ENCODE measurements at regions not wholly inside any gene's neighbourhood (a gene's known extent, or its start where the extent isn't known, plus 50 kb on each side); places are given as distances from the start of the nearest gene placed in this dataset.

DNA sequence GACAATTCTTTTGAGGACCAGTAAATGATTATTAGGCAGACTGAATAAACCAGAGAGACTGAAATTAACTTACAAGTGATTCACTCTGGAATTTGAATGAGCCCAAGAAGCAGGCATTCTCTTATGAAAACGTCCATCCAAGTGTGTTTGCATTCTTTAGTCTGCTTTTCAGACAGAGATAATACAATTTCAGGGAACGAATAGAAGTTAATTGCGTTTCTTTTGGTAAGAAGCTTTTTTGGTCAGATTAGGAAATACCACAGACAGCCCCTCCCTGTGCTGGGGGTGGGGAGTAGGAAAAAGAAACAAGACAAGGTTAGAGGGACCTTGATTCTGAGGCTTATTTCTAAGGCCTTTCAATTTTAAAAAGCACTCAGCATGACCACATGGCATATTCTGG lies 874.4 kb downstream of the SUCLG1 start:
- 35 to 50% methylated on average over 3 of the region's 3 CpGs for WGBS, 2 donors
- Histone ChIP-seq H3K9ac (ENCODE audit: insufficient read depth in 1 of 2, low read length in 2 of 2) (no peak overlapping the region), H3K36me3 (ENCODE audit: control insufficient read depth in 4 of 4, insufficient read depth in 4 of 4, low read length in 4 of 4) (no peaks in the 10 kb centered on the region), H3K4me3 (no peak overlapping the region), H3K9me3 (ENCODE audit: control insufficient read depth in 4 of 4, insufficient read depth in 3 of 4, low read length in 3 of 4) (peaks cover 0 to 2% (median 0%) of the 10 kb centered on the region in 4 donors), H3K27ac (ENCODE audit: low read depth in 1 of 2, low read length in 1 of 2) (no peak overlapping the region), H3K4me1 (ENCODE audit: control insufficient read depth in 5 of 5, insufficient read depth in 5 of 5, low read length in 5 of 5) (no peaks in the 10 kb centered on the region), H3K27me3 (ENCODE audit: control insufficient read depth in 3 of 3, insufficient read depth in 3 of 3, low read length in 2 of 3) (no peaks in the 10 kb centered on the region)
- no peak for ATAC-seq (ENCODE audit: insufficient read depth, low FRiP score)
- DNase-seq = no peak
- TF ChIP-seq, protein P1, sequence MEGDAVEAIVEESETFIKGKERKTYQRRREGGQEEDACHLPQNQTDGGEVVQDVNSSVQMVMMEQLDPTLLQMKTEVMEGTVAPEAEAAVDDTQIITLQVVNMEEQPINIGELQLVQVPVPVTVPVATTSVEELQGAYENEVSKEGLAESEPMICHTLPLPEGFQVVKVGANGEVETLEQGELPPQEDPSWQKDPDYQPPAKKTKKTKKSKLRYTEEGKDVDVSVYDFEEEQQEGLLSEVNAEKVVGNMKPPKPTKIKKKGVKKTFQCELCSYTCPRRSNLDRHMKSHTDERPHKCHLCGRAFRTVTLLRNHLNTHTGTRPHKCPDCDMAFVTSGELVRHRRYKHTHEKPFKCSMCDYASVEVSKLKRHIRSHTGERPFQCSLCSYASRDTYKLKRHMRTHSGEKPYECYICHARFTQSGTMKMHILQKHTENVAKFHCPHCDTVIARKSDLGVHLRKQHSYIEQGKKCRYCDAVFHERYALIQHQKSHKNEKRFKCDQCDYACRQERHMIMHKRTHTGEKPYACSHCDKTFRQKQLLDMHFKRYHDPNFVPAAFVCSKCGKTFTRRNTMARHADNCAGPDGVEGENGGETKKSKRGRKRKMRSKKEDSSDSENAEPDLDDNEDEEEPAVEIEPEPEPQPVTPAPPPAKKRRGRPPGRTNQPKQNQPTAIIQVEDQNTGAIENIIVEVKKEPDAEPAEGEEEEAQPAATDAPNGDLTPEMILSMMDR (IDR thresholded peaks at IDR 0.05; ENCODE audit: control extremely low read depth, extremely low read depth) = no peak

DNA sequence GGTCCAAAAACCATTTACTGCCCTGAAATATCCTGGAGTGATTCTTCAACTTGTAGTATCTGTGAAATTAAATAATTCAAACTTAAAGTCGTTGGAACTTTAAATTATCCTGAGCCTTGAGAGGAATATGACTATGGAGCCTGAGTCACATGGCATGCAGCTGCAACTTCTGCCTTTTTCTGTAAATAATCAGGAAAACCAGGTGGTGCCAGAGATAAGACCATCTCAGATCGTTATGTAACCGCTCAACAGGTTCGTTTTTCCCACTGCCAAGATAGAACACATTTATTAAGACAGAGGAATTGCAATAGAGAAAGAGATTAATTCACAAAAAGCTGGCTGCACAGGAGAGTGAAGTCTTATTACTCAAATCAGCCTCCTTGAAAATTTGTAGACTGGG lies 876.5 kb downstream of the SUCLG1 start:
- H3K9me3 ChIP-seq (ENCODE audit: control insufficient read depth in 4 of 4, insufficient read depth in 3 of 4, low read length in 3 of 4) = no peaks in the 10 kb centered on the region

DNA sequence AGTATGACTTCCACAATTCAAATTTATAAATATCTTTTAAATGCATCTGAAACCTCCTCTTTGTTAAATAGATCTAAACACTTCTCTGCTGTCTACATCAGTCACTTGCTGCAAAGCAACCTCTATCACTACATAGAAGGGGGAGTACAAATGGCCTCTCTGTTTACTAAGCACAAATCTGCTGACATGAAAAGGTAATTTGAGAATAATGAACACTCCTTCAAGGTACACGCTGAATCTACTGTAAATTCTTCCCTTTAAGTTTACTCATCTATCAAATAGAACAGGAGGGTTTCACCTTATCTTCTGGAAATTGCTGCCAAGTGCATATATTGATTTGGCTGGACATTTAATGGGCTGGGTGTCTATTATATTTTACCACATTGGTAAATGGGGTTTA lies 879.6 kb downstream of the SUCLG1 start:
- TF ChIP-seq, protein P1 (IDR thresholded peaks at IDR 0.05; ENCODE audit: control extremely low read depth, extremely low read depth) = no peak
- ATAC-seq (ENCODE audit: insufficient read depth, low FRiP score) (no peak), DNase-seq (no peak)
- H3K4me3 ChIP-seq = no peak overlapping the region
- H3K36me3 ChIP-seq (ENCODE audit: control insufficient read depth in 4 of 4, insufficient read depth in 4 of 4, low read length in 4 of 4) = no peaks in the 10 kb centered on the region
- H3K9me3 ChIP-seq (ENCODE audit: control insufficient read depth in 4 of 4, insufficient read depth in 3 of 4, low read length in 3 of 4) = no peaks in the 10 kb centered on the region
- no peak overlapping the region for H3K9ac ChIP-seq (ENCODE audit: insufficient read depth in 1 of 2, low read length in 2 of 2)
- H3K4me1 ChIP-seq (ENCODE audit: control insufficient read depth in 5 of 5, insufficient read depth in 5 of 5, low read length in 5 of 5) = peaks cover 0 to 10% (median 0%) of the 10 kb centered on the region in 5 donors
- 52 to 72% methylated on average over 1 of the region's 1 CpG for WGBS, 2 donors
- H3K27me3 ChIP-seq (ENCODE audit: control insufficient read depth in 3 of 3, insufficient read depth in 3 of 3, low read length in 2 of 3) = no peaks in the 10 kb centered on the region
- H3K27ac ChIP-seq (ENCODE audit: low read depth in 1 of 2, low read length in 1 of 2) = no peak overlapping the region

More for the DNA sequence above, 876.5 kb downstream of the SUCLG1 start:
- DNase-seq (no peak), ATAC-seq (ENCODE audit: insufficient read depth, low FRiP score) (no peak)
- H3K27me3 ChIP-seq (ENCODE audit: control insufficient read depth in 3 of 3, insufficient read depth in 3 of 3, low read length in 2 of 3) = no peaks in the 10 kb centered on the region
- H3K4me1 ChIP-seq (ENCODE audit: control insufficient read depth in 5 of 5, insufficient read depth in 5 of 5, low read length in 5 of 5) = peaks cover 0 to under 1% (median 0%) of the 10 kb centered on the region in 5 donors
- H3K27ac ChIP-seq (ENCODE audit: low read depth in 1 of 2, low read length in 1 of 2) = no peak overlapping the region
- no peak overlapping the region for H3K4me3 ChIP-seq
- 31 to 34% methylated on average over 4 of the region's 4 CpGs for WGBS, 2 donors
- TF ChIP-seq, protein P1 (IDR thresholded peaks at IDR 0.05; ENCODE audit: control extremely low read depth, extremely low read depth) = no peak
- H3K36me3 ChIP-seq (ENCODE audit: control insufficient read depth in 4 of 4, insufficient read depth in 4 of 4, low read length in 4 of 4) = no peaks in the 10 kb centered on the region
- no peak overlapping the region for H3K9ac ChIP-seq (ENCODE audit: insufficient read depth in 1 of 2, low read length in 2 of 2)

DNA sequence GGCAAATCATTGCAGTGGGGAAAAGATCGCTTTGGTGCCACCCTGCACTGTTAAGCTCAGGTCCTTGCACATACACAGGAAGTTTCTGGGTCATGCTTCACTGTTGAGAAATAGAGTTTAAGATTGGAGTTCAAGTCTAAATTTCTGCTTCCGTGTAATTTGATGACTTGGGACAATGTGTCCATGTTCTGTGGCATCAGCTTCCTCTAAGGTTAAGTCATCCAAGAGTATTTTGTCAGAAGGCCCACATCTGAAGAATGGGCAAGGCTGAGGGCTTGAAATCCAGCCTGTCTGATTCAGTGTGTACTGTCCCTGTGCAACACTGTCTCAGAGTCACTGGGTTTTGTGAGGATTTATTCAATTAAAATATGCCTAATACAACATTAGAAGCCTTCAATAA lies 880.7 kb downstream of the SUCLG1 start:
- H3K9ac ChIP-seq (ENCODE audit: insufficient read depth in 1 of 2, low read length in 2 of 2) = no peak overlapping the region
- no peaks in the 10 kb centered on the region for H3K27me3 ChIP-seq (ENCODE audit: control insufficient read depth in 3 of 3, insufficient read depth in 3 of 3, low read length in 2 of 3)
- 73 to 79% methylated on average over 2 of the region's 2 CpGs for WGBS, 2 donors
- H3K9me3 ChIP-seq (ENCODE audit: control insufficient read depth in 4 of 4, insufficient read depth in 3 of 4, low read length in 3 of 4) = no peaks in the 10 kb centered on the region
- H3K27ac ChIP-seq (ENCODE audit: low read depth in 1 of 2, low read length in 1 of 2) = no peak overlapping the region
- peaks cover 0 to 10% (median 0%) of the 10 kb centered on the region in 5 donors for H3K4me1 ChIP-seq (ENCODE audit: control insufficient read depth in 5 of 5, insufficient read depth in 5 of 5, low read length in 5 of 5)
- H3K36me3 ChIP-seq (ENCODE audit: control insufficient read depth in 4 of 4, insufficient read depth in 4 of 4, low read length in 4 of 4) = no peaks in the 10 kb centered on the region
- no peak for DNase-seq
- no peak overlapping the region for H3K4me3 ChIP-seq
- TF ChIP-seq, protein P1 (IDR thresholded peaks at IDR 0.05; ENCODE audit: control extremely low read depth, extremely low read depth) = no peak
- no peak for ATAC-seq (ENCODE audit: insufficient read depth, low FRiP score)
